ENCODE measurements at regions not wholly inside any gene's neighbourhood (a gene's known extent, or its start where the extent isn't known, plus 50 kb on each side); places are given as distances from the start of the nearest gene placed in this dataset.
"Not testable (repeated sequence)": the region's sequence is repeated elsewhere in the genome, so short reads cannot be mapped to it uniquely, and the experiment has no call there.

GRCh38 chr3:192054881-192055280, 593.9 kb downstream of the PYDC2 start:
- peak; percentile 70 for DNase-seq

GRCh38 chr3:192055946-192056345, 595.0 kb downstream of the PYDC2 start:
- DNase-seq, result no peak

DNA sequence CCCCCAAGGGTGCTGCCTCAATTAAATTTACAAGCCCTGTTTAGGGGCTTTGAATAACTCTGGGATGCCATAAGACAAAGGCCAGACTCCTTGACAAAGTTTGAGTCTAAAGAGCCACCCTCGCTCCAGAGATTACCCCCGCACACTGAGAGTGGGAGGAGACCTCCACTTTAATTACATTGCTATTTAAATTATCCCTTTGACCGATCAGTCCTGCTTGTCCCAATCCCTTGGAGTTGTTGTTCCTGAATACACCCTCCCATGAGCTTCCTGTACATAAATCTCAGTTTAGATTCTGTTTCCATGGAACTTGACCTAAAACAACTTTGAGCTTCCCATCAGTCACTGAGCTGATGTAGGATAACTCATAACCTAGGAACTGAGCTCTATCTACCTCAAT, 596.3 kb downstream of the PYDC2 start:
- no peak for DNase-seq

GRCh38 chr3:192060160-192060781, 599.3 kb downstream of the PYDC2 start:
- DNase-seq, result no peak

- DNase-seq, result no peak
These were observed 600.5 kb downstream of the PYDC2 start for GRCh38 chr3:192061426-192061825.

DNA sequence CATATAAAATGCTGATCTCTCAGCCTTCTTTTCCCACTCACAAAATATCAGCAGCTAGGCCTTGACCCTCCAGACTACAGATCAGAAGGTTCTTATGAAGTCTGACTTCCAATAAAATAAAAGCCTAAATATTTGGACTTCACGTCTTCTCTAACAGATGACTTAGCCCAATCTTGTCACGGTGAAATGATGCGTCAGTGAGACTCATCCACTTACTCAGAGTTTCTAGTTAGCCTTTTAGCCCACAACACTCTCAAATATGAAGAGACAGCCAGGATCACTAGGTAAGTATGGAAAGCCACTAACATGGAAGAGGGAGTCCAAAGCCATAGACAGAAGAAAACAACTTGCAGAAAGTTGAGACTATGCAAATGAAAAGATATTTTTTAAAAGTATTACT, 601.2 kb downstream of the PYDC2 start:
- no peak for DNase-seq

GRCh38 chr3:192063570-192063969, 602.6 kb downstream of the PYDC2 start:
- no peak for DNase-seq

DNA sequence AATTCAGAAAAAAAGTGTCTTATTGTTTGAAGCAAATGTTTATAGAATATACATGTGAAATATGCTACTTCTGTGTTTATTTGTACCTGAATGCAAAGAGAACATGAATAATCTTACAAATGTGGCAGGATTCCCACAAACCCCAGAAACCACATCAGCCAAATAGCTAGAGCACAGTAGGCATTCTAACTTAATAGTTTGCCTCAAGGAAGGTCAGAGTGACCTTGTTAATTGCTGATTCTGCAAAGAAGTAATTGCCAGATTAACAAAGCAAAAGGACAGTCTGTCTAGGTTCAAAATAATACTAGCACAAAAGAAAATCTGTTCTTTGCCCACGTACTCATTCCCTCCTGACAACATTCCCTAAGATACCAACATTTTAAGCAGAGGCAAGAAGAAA, 604.0 kb downstream of the PYDC2 start:
- no peak for DNase-seq

DNA sequence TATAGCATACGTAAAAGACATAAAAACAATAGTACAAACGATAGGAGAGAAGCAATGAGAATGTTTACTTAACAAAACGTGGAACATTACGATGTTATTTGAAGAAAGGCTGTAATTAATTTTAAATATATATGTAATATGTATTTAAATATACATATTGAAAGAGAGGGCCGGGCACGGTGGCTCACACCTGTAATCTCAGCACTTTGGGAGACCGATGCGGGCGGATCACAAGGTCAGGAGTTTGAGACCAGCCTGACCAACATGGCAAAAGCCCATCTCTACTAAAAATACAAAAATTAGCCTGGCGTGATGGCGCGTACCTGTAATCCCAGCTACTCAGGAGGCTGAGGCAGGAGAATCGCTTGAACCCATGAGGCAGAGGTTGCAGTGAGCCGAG, 605.3 kb downstream of the PYDC2 start:
- DNase-seq, result not testable (repeated sequence)

DNA sequence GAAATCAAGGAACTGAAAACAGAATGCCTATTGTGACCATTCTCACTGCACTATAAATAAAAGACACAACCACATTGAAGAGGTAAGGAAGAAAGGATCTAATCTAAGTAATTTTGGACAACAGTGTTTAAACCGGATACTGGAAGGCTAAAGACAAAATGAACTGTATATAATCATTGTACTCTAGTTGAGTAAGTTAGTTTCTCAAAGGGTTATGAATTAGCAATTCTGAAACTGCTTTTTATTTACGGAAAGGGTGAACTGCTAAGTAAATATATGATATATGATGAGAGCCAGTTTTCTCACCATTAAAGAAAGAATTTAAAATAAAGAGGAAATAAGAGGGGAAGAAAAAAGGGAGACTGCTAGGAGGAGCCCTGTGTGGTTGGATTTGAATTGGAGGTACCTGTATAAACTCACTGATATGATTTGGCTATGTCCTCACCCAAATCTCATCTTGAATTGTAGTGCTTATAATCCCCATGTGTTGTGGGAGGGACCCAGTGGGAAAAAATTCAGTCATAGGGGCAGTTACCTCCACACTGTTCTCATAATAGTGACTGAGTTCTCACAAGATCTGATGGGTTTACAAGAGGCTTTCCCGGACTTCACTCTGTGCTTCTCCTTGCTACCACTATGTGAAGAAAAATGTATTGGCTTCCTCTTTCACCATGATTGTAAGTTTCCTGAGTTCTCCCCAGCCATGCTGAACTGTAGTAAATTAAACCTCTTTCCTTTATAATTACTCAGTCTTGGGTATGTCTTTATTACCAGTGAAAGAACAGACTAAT, 607.7 kb downstream of the PYDC2 start:
- no peak for DNase-seq

DNA sequence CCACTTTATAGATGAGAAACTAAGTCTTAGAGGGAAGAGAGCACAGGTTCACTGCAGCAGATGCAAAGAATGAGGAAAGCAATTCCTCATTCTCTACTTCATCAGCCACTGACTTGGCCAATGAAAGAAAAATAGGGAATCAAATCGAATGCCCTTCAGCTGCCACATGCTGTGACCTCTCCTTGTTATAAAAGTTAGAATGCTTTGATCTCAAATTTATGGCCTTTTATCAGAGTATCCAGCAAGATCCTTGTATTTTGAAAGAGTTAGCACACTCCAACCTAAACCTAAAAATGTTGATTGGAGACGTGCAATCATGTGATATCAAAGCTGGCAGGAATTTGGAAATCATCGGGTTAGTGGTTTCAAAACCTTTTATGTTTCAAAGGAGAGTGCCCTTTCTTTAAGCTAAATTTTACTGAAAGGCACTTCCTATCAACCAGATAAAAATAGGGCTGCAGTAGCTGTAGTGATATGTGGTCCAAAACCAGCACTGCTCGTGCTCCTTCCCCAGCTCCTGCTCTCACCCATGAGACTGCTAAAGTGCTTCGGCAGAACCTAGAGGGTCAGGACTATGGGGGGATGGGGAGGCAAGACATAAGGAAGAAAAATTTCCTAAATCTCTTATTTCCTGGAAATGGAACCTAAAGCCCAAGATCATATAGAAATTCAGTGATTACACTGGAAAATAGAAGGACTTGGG, 617.0 kb downstream of the PYDC2 start:
- DNase-seq, result no peak

GRCh38 chr3:192079098-192079497, 618.1 kb downstream of the PYDC2 start:
- no peak for DNase-seq

GRCh38 chr3:192080336-192080735, 619.4 kb downstream of the PYDC2 start:
- peak; percentile 53 for DNase-seq

GRCh38 chr3:192082730-192083660, 622.0 kb downstream of the PYDC2 start:
- DNase-seq, result peak; percentile 13

Data from NCI-H226 (cell line).